Retina (tissue), 1 donor: ENCODE measurements at regions not wholly inside any gene's neighbourhood (a gene's known extent, or its start where the extent isn't known, plus 50 kb on each side); places are given as distances from the start of the nearest gene placed in this dataset.
A peak's percentile ranks its signal among the peaks of the same experiment; 100 is the strongest.

ENCODE experiments used
- DNase-seq: peaks from one replicate; pipeline ENCODE4 v3.0.0-alpha.2; 2016

- DNase-seq, result no peak
Measured at GRCh38 chr6:114520976-114521375, 178.2 kb upstream of the HS3ST5 start.

GRCh38 chr6:114514170-114514569 is 171.3 kb upstream of the HS3ST5 start:
- no peak for DNase-seq

- DNase-seq, result no peak
Measured at GRCh38 chr6:114471450-114471849, 128.6 kb upstream of the HS3ST5 start.

- no peak for DNase-seq
Measured at GRCh38 chr6:114467931-114468330, 125.1 kb upstream of the HS3ST5 start.

- no peak for DNase-seq
Measured at GRCh38 chr6:114465511-114465910, 122.7 kb upstream of the HS3ST5 start.

GRCh38 chr6:114453737-114454276 is 111.0 kb upstream of the HS3ST5 start:
- no peak for DNase-seq

GRCh38 chr6:114452785-114453401 is 110.1 kb upstream of the HS3ST5 start:
- DNase-seq, result no peak

- no peak for DNase-seq
Measured at GRCh38 chr6:114450631-114451030, 107.8 kb upstream of the HS3ST5 start.

- no peak for DNase-seq
Measured at GRCh38 chr6:114449659-114450058, 106.8 kb upstream of the HS3ST5 start.

GRCh38 chr6:114446342-114446741 is 103.5 kb upstream of the HS3ST5 start:
- no peak for DNase-seq

GRCh38 chr6:114445846-114446245 is 103.0 kb upstream of the HS3ST5 start:
- DNase-seq, result no peak

- DNase-seq, result no peak
Measured at GRCh38 chr6:114439411-114439810, 96.6 kb upstream of the HS3ST5 start.

GRCh38 chr6:114437235-114437634 is 94.4 kb upstream of the HS3ST5 start:
- no peak for DNase-seq

- no peak for DNase-seq
Measured at GRCh38 chr6:114436691-114437090, 93.9 kb upstream of the HS3ST5 start.

GRCh38 chr6:114435985-114436384 is 93.2 kb upstream of the HS3ST5 start:
- no peak for DNase-seq

GRCh38 chr6:114432400-114432799 is 89.6 kb upstream of the HS3ST5 start:
- DNase-seq, result peak; percentile 28

GRCh38 chr6:114431641-114432040 is 88.8 kb upstream of the HS3ST5 start:
- no peak for DNase-seq

- DNase-seq, result no peak
Measured at GRCh38 chr6:114430534-114431124, 87.8 kb upstream of the HS3ST5 start.

GRCh38 chr6:114428341-114428740 is 85.5 kb upstream of the HS3ST5 start:
- DNase-seq, result no peak

- DNase-seq, result no peak
Measured at GRCh38 chr6:114421199-114421598, 78.4 kb upstream of the HS3ST5 start.

GRCh38 chr6:114419175-114419574 is 76.4 kb upstream of the HS3ST5 start:
- no peak for DNase-seq

- no peak for DNase-seq
Measured at GRCh38 chr6:114418304-114418972, 75.6 kb upstream of the HS3ST5 start.

- DNase-seq, result no peak
Measured at GRCh38 chr6:114407426-114408035, 64.7 kb upstream of the HS3ST5 start.
